ENCODE measurements at regions not wholly inside any gene's neighbourhood (a gene's known extent, or its start where the extent isn't known, plus 50 kb on each side); places are given as distances from the start of the nearest gene placed in this dataset.

- H2AFZ ChIP-seq (ENCODE audit: low read depth, low read length): no peak overlapping the region
- ATAC-seq: no peak
- H3K27me3 ChIP-seq (ENCODE audit: control insufficient read depth in 2 of 2, insufficient read depth in 2 of 2, low read length in 2 of 2): peaks cover 0 to 11% of the 10 kb centered on the region in 2 experiments; a peak in 3 of 5 replicates
- no peak overlapping the region for H3K9ac ChIP-seq (ENCODE audit: insufficient read depth in 1 of 2, low read depth in 2 of 2, low read length in 2 of 2)
- no peaks in the 10 kb centered on the region for H3K9me3 ChIP-seq (replicated peaks; ENCODE audit: control insufficient read depth, insufficient read depth, low read depth, low read length)
- H3K36me3 ChIP-seq (ENCODE audit: control insufficient read depth, insufficient read depth, low read length): no peaks in the 10 kb centered on the region
- no peak for DNase-seq (ENCODE audit: extremely low read depth in 1 of 4, low spot score in 3 of 4)
- no peak overlapping the region for H3K4me2 ChIP-seq (ENCODE audit: insufficient read depth, low read length)
- no peaks in the 10 kb centered on the region for H3K79me2 ChIP-seq (ENCODE audit: control insufficient read depth, insufficient read depth, low read length)
- in situ Hi-C loops (cut with MboI): no loop called here
- intact Hi-C loops (cut with micrococcal nuclease): no loop called here
- no peak overlapping the region for H3K4me3 ChIP-seq
- H3K27ac ChIP-seq (ENCODE audit: extremely low read depth, low read depth, low read length): no peak overlapping the region
- FAIRE-seq: no peak
- 0 out of 2 replicates have a peak, but pooled peaks cover 2% of the 10 kb centered on the region for H4K20me1 ChIP-seq (replicated peaks; ENCODE audit: control insufficient read depth, insufficient read depth, low read length)
- ChIA-PET POLR2A (interaction anchor here (0.7 to 1.3 kb wide), 2 partner anchors 9 to 13 kb away, joined by 3 to 5 read pairs; no protein-coding TSS in a partner anchor), CTCF (ENCODE audit: low intra/inter-chr PET ratio) (no interaction called here)
- TF ChIP-seq LEF1 (IDR thresholded peaks at IDR 0.05) (no peak), TEAD2 (tag; IDR thresholded peaks at IDR 0.05) (no peak)
- no peaks in the 10 kb centered on the region for H3K9me1 ChIP-seq (ENCODE audit: control insufficient read depth, insufficient read depth, low read length)
- BruUV-seq (replicated peaks): no TSS peak
- H3K4me1 ChIP-seq (replicated peaks in 1 of 2; ENCODE audit: control insufficient read depth in 2 of 2, insufficient read depth in 2 of 2, low read length in 2 of 2): no peaks in the 10 kb centered on the region
Observed at GRCh38 chr2:133976659-133977058, 277.2 kb upstream of the MGAT5 start.

GRCh38 chr2:133977405-133977804 is 276.5 kb upstream of the MGAT5 start:
- no peaks in the 10 kb centered on the region for H3K4me1 ChIP-seq (replicated peaks in 1 of 2; ENCODE audit: control insufficient read depth in 2 of 2, insufficient read depth in 2 of 2, low read length in 2 of 2)
- peaks cover 0 to 11% of the 10 kb centered on the region in 2 experiments; a peak in 3 of 5 replicates for H3K27me3 ChIP-seq (ENCODE audit: control insufficient read depth in 2 of 2, insufficient read depth in 2 of 2, low read length in 2 of 2)
- H3K4me3 ChIP-seq: no peak overlapping the region
- no peaks in the 10 kb centered on the region for H3K36me3 ChIP-seq (ENCODE audit: control insufficient read depth, insufficient read depth, low read length)
- H3K4me2 ChIP-seq (ENCODE audit: insufficient read depth, low read length): no peak overlapping the region
- ChIA-PET CTCF (ENCODE audit: low intra/inter-chr PET ratio) (no interaction called here), POLR2A (interaction anchor here (1.2 kb wide), 1 partner anchor 14 kb away, joined by 3 read pairs; no protein-coding TSS in a partner anchor)
- H4K20me1 ChIP-seq (replicated peaks; ENCODE audit: control insufficient read depth, insufficient read depth, low read length): 0 out of 2 replicates have a peak, but pooled peaks cover 2% of the 10 kb centered on the region
- intact Hi-C loops (cut with micrococcal nuclease) (no loop called here), in situ Hi-C loops (cut with MboI) (no loop called here)
- TF ChIP-seq ZSCAN29 (IDR thresholded peaks at IDR 0.05): no peak
- no peak for TF ChIP-seq RBM14 (IDR thresholded peaks at IDR 0.05; ENCODE audit: borderline replicate concordance, insufficient read depth, low read depth, low read length)
- no peak for TF ChIP-seq FIP1L1 (IDR thresholded peaks at IDR 0.05; ENCODE audit: low read depth, low read length, poor library complexity, severe bottlenecking)
- no peak for TF ChIP-seq CGGBP1 (CRISPR knock-in tag; IDR thresholded peaks at IDR 0.05)
- no peak for TF ChIP-seq NCOA1 (IDR thresholded peaks at IDR 0.05; ENCODE audit: low read depth)
- TF ChIP-seq HSF4 (CRISPR knock-in tag; IDR thresholded peaks at IDR 0.05; ENCODE audit: borderline replicate concordance): no peak
- no peak for TF ChIP-seq MLX (CRISPR knock-in tag; conservative IDR thresholded peaks at IDR 0.05)
- TF ChIP-seq FOXM1 (IDR thresholded peaks at IDR 0.05; ENCODE audit: low read depth): no peak
- TF ChIP-seq FOXM1 (CRISPR knock-in tag; IDR thresholded peaks at IDR 0.05; ENCODE audit: low read depth): no peak
- no peaks in the 10 kb centered on the region for H3K9me1 ChIP-seq (ENCODE audit: control insufficient read depth, insufficient read depth, low read length)
- no peaks in the 10 kb centered on the region for H3K79me2 ChIP-seq (ENCODE audit: control insufficient read depth, insufficient read depth, low read length)
- H3K27ac ChIP-seq (ENCODE audit: extremely low read depth, low read depth, low read length): no peak overlapping the region
- FAIRE-seq: no peak
- no peak overlapping the region for H2AFZ ChIP-seq (ENCODE audit: low read depth, low read length)
- no TSS peak for BruUV-seq (replicated peaks)
- WGBS (ENCODE audit: insufficient coverage, low coverage, missing lambda C conversion rate): 0% methylated on average over 4 of the region's 4 CpGs
- no peak for ATAC-seq
- no peak for DNase-seq (ENCODE audit: extremely low read depth in 1 of 4, low spot score in 3 of 4)
- no peaks in the 10 kb centered on the region for H3K9me3 ChIP-seq (replicated peaks; ENCODE audit: control insufficient read depth, insufficient read depth, low read depth, low read length)
- H3K9ac ChIP-seq (ENCODE audit: insufficient read depth in 1 of 2, low read depth in 2 of 2, low read length in 2 of 2): no peak overlapping the region
